ENCODE measurements at regions not wholly inside any gene's neighbourhood (a gene's known extent, or its start where the extent isn't known, plus 50 kb on each side); places are given as distances from the start of the nearest gene placed in this dataset.

DNA sequence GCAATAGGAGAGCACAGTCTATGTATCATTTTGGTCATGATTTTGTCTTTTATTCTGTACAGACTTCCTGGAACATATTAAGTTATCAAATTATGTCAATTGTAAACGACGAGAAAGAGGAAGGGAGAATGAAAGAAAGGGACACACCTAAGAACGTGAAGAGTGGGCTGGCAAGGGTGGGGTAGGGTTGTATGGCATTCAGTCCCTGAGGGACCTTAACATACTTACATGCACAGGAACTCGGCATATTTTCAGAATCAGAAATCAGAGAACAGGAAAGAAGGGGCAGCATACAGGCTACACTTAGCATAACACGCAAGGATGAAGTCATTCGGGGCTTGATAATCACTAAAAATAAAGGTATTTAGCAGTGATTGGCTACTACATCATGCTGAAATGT, 1375.0 kb upstream of the ADGRL3 start:
- no peak overlapping the region for H3K18ac ChIP-seq (ENCODE audit: extremely low read depth, low read length)
- no peak overlapping the region for H2AK5ac ChIP-seq (ENCODE audit: low read depth, low read length)
- H4K5ac ChIP-seq (ENCODE audit: insufficient read length, low read depth, low read length), result no peak overlapping the region
- no peaks in the 10 kb centered on the region for H3K79me2 ChIP-seq (ENCODE audit: control insufficient read depth in 1 of 2, insufficient read depth in 2 of 2, low read length in 2 of 2)
- no peak overlapping the region for H2AFZ ChIP-seq (ENCODE audit: low read length)
- H3K56ac ChIP-seq (replicated peaks; ENCODE audit: insufficient read length, low read depth, low read length), result no peak overlapping the region
- no peak overlapping the region for H4K8ac ChIP-seq (ENCODE audit: extremely low read depth, insufficient read depth, low read length)
- no peak overlapping the region for H2BK12ac ChIP-seq (ENCODE audit: low read depth, low read length)
- H4K20me1 ChIP-seq (replicated peaks in 1 of 2; ENCODE audit: control insufficient read depth in 1 of 2, insufficient read depth in 2 of 2, low read length in 2 of 2), result no peaks in the 10 kb centered on the region
- no peak overlapping the region for H3K9ac ChIP-seq (replicated peaks in 1 of 4; ENCODE audit: extremely low read depth in 1 of 4, low read depth in 3 of 4, low read length in 3 of 4)
- H3K27ac ChIP-seq (ENCODE audit: low read depth, low read length), result no peak overlapping the region
- no peak overlapping the region for H3K14ac ChIP-seq (ENCODE audit: insufficient read length)
- H3K4ac ChIP-seq (replicated peaks; ENCODE audit: insufficient read length, low read depth, low read length), result no peak overlapping the region
- no peaks in the 10 kb centered on the region for H3K4me1 ChIP-seq (replicated peaks in 1 of 4; ENCODE audit: control insufficient read depth in 3 of 4, insufficient read depth in 4 of 4, low read length in 3 of 4)
- POLR2A ChIA-PET (ENCODE audit: partially characterized antibody), result no interaction called here
- no peak for DNase-seq (ENCODE audit: low read depth in 1 of 2, low spot score in 2 of 2)
- no peak for FAIRE-seq
- H2BK5ac ChIP-seq (ENCODE audit: low read depth, low read length), result no peak overlapping the region
- no peak overlapping the region for H3K4me3 ChIP-seq (ENCODE audit: extremely low read depth in 1 of 4, insufficient read depth in 2 of 4, low read depth in 3 of 4, low read length in 4 of 4)
- H3K79me1 ChIP-seq (ENCODE audit: low read depth, low read length), result no peaks in the 10 kb centered on the region
- H3K9me3 ChIP-seq (ENCODE audit: insufficient read depth in 2 of 2, low read depth in 1 of 2, low read length in 1 of 2), result no peaks in the 10 kb centered on the region
- 0 out of 2 replicates have a peak, but pooled peaks cover 1% of the 10 kb centered on the region for H3K23me2 ChIP-seq (ENCODE audit: low read depth, low read length)
- WGBS, 2 experiments (ENCODE audit: extremely low coverage in 1 of 2, insufficient coverage in 1 of 2, insufficient read length in 1 of 2, insufficient replicate concordance in 2 of 2, low coverage in 1 of 2, low lambda C conversion rate in 2 of 2, missing lambda C conversion rate in 1 of 2), result 84% methylated on average over 6 of the region's 6 CpGs; no CpG with 5 or more reads in 1 of the 2 experiments
- H3K27me3 ChIP-seq (replicated peaks in 1 of 4; ENCODE audit: control insufficient read depth in 3 of 4, extremely low read depth in 1 of 4, insufficient read depth in 3 of 4, low read length in 3 of 4), result no peaks in the 10 kb centered on the region
- no peak overlapping the region for H3K4me2 ChIP-seq (ENCODE audit: insufficient read depth in 1 of 2, low read depth in 2 of 2, low read length in 2 of 2)
- no peak overlapping the region for H3K23ac ChIP-seq (ENCODE audit: insufficient read length)
- no peak overlapping the region for H2BK20ac ChIP-seq (ENCODE audit: low read length)
- no peak overlapping the region for H2BK120ac ChIP-seq (replicated peaks; ENCODE audit: low read depth, low read length)
- no peak overlapping the region for H4K91ac ChIP-seq (replicated peaks; ENCODE audit: insufficient read length, low read length)
- H2BK15ac ChIP-seq (ENCODE audit: low read length), result no peak overlapping the region
- H3K36me3 ChIP-seq (ENCODE audit: control insufficient read depth in 2 of 4, insufficient read depth in 4 of 4, low read length in 3 of 4), result no peaks in the 10 kb centered on the region
- CTCF ChIA-PET (ENCODE audit: partially characterized antibody), result no interaction called here
- TF ChIP-seq ATF2 (IDR thresholded peaks at IDR 0.05; ENCODE audit: low read length), result no peak
- TF ChIP-seq NRF1 (IDR thresholded peaks at IDR 0.05; ENCODE audit: low read depth, low read length), result no peak
- no peak for TF ChIP-seq TAF7 (optimal IDR thresholded peaks at IDR 0.05; ENCODE audit: borderline replicate concordance, low read depth, low read length)
- no peak for TF ChIP-seq SIN3A (conservative IDR thresholded peaks at IDR 0.05 in 1 of 2, IDR thresholded peaks at IDR 0.05 in 1 of 2; ENCODE audit: low read depth in 1 of 2, low read length in 2 of 2)
- no peak for TF ChIP-seq SP4 (IDR thresholded peaks at IDR 0.05; ENCODE audit: low read length)
- no peak for TF ChIP-seq POU5F1 (IDR thresholded peaks at IDR 0.05; ENCODE audit: low read depth, low read length)
- no peak for TF ChIP-seq ZNF274 (IDR thresholded peaks at IDR 0.05; ENCODE audit: borderline replicate concordance, extremely low read depth, low read length)
- TF ChIP-seq CHD2 (IDR thresholded peaks at IDR 0.05; ENCODE audit: low read length), result no peak
- TF ChIP-seq KDM1A (IDR thresholded peaks at IDR 0.05; ENCODE audit: borderline replicate concordance, low read length), result no peak
- TF ChIP-seq CREB1 (IDR thresholded peaks at IDR 0.05), result no peak
- TF ChIP-seq, protein P1, sequence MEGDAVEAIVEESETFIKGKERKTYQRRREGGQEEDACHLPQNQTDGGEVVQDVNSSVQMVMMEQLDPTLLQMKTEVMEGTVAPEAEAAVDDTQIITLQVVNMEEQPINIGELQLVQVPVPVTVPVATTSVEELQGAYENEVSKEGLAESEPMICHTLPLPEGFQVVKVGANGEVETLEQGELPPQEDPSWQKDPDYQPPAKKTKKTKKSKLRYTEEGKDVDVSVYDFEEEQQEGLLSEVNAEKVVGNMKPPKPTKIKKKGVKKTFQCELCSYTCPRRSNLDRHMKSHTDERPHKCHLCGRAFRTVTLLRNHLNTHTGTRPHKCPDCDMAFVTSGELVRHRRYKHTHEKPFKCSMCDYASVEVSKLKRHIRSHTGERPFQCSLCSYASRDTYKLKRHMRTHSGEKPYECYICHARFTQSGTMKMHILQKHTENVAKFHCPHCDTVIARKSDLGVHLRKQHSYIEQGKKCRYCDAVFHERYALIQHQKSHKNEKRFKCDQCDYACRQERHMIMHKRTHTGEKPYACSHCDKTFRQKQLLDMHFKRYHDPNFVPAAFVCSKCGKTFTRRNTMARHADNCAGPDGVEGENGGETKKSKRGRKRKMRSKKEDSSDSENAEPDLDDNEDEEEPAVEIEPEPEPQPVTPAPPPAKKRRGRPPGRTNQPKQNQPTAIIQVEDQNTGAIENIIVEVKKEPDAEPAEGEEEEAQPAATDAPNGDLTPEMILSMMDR (IDR thresholded peaks at IDR 0.05; ENCODE audit: control extremely low read depth in 1 of 3, insufficient read depth in 1 of 3, low read depth in 1 of 3, low read length in 3 of 3), result no peak
